ENCODE measurements at regions not wholly inside any gene's neighbourhood (a gene's known extent, or its start where the extent isn't known, plus 50 kb on each side); places are given as distances from the start of the nearest gene placed in this dataset.
"Not testable (repeated sequence)": the region's sequence is repeated elsewhere in the genome, so short reads cannot be mapped to it uniquely, and the experiment has no call there.

DNA sequence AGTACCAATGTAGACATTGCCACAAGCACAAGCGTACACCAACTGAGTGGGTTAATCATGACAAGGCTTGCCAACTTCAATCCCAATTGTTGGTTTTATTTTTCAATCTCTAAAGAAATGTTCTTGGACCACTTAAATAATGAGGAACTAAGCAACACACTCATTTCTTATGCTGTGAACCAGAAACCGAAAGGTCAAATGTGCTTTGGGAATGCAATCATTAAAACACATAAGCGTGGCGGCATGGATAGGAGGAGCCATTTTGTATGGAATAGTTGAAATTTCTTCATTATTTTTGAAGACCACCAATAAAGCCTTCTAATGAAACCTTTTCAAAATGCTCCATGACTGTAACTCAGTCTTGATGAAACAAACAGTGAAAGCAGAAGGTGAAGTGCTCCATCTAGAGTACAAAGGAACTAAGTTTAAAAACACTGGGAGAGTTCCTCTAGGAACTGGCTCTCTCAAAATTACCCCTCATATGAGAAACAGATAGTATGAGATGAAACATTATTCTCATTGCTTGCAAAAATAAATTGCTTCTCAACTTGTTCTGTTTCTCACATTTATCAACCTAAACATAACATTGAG, 113.2 kb upstream of the CHST9 start:
- H3K79me2 ChIP-seq (ENCODE audit: control insufficient read depth, insufficient read depth, low read length): no peaks in the 10 kb centered on the region
- POLR2A ChIA-PET: no interaction called here
- DNase-seq (ENCODE audit: low read depth, low spot score): no peak
- no peak overlapping the region for H3K27ac ChIP-seq (ENCODE audit: insufficient read depth, low read depth, low read length)
- H3K9ac ChIP-seq (replicated peaks; ENCODE audit: extremely low read depth, insufficient read depth, low read length): no peak overlapping the region
- H3K36me3 ChIP-seq (ENCODE audit: control insufficient read depth in 2 of 2, extremely low read depth in 1 of 2, insufficient read depth in 2 of 2, low read length in 2 of 2): no peaks in the 10 kb centered on the region
- H4K20me1 ChIP-seq (replicated peaks; ENCODE audit: control insufficient read depth, extremely low read depth, insufficient read depth, low read length): no peaks in the 10 kb centered on the region
- H3K4me1 ChIP-seq (ENCODE audit: control insufficient read depth, extremely low read depth, insufficient read depth, low read length): no peaks in the 10 kb centered on the region
- H3K4me3 ChIP-seq (replicated peaks in 1 of 3; ENCODE audit: insufficient read depth in 1 of 3, low read depth in 1 of 3, low read length in 3 of 3): no peak overlapping the region
- H3K9me3 ChIP-seq (replicated peaks; ENCODE audit: control insufficient read depth, insufficient read depth, low read length): peaks cover 4% of the 10 kb centered on the region
- H3K4me2 ChIP-seq (ENCODE audit: insufficient read depth, low read length): no peak overlapping the region
- intact Hi-C loops (cut with micrococcal nuclease): no loop called here
- H3K27me3 ChIP-seq (ENCODE audit: control insufficient read depth in 2 of 2, insufficient read depth in 2 of 2, low read length in 2 of 2): no peaks in the 10 kb centered on the region
- H3K9me1 ChIP-seq (replicated peaks; ENCODE audit: control insufficient read depth, extremely low read depth, insufficient read depth, low read length): no peaks in the 10 kb centered on the region
- CTCF ChIA-PET: no interaction called here
- dilution Hi-C loops (cut with MboI; ENCODE audit: extremely low pct_ligation_motif_present, low sequenced_read_pairs): no loop called here
- FAIRE-seq: no peak
- BruUV-seq (replicated peaks): no TSS peak
- TF ChIP-seq, protein P1, sequence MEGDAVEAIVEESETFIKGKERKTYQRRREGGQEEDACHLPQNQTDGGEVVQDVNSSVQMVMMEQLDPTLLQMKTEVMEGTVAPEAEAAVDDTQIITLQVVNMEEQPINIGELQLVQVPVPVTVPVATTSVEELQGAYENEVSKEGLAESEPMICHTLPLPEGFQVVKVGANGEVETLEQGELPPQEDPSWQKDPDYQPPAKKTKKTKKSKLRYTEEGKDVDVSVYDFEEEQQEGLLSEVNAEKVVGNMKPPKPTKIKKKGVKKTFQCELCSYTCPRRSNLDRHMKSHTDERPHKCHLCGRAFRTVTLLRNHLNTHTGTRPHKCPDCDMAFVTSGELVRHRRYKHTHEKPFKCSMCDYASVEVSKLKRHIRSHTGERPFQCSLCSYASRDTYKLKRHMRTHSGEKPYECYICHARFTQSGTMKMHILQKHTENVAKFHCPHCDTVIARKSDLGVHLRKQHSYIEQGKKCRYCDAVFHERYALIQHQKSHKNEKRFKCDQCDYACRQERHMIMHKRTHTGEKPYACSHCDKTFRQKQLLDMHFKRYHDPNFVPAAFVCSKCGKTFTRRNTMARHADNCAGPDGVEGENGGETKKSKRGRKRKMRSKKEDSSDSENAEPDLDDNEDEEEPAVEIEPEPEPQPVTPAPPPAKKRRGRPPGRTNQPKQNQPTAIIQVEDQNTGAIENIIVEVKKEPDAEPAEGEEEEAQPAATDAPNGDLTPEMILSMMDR (IDR thresholded peaks at IDR 0.05; ENCODE audit: extremely low read depth in 1 of 2, insufficient read depth in 1 of 2, low read depth in 1 of 2, low read length in 2 of 2): no peak
- no peak overlapping the region for H2AFZ ChIP-seq (ENCODE audit: low read depth, low read length)

DNA sequence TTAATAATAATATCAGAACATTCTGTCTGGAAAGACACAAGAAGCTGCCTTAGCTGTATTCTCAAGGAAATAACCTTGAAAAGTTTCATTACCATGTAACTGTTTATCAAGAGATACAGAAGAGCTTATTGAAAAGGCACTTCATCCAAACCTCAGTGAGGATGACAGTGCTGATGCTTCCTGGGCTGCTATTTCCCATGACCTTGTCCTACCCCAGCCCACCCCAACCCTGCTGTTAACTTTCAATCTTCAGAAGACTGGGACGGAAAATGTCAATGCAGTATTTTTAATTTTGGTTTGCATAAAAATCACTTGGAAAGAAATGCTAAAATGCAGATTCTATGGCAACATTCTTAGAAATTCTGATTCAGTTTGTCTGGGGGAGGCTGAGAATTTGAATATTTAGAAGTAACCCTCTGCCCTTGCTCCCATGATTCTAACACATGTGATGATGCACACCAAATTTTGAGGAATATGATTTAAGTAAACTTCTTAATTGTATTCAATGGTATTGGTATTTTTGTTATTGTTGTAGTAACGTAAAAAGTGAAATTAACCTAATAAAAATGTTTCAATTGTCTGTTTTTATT, 101.0 kb upstream of the CHST9 start:
- H3K79me2 ChIP-seq (ENCODE audit: control insufficient read depth, insufficient read depth, low read length); H3K27me3 ChIP-seq (ENCODE audit: control insufficient read depth in 2 of 2, insufficient read depth in 2 of 2, low read length in 2 of 2); H3K36me3 ChIP-seq (ENCODE audit: control insufficient read depth in 2 of 2, extremely low read depth in 1 of 2, insufficient read depth in 2 of 2, low read length in 2 of 2); H2AFZ ChIP-seq (ENCODE audit: low read depth, low read length); H3K9me1 ChIP-seq (replicated peaks; ENCODE audit: control insufficient read depth, extremely low read depth, insufficient read depth, low read length); H3K27ac ChIP-seq (ENCODE audit: insufficient read depth, low read depth, low read length); CTCF ChIA-PET; H3K4me2 ChIP-seq (ENCODE audit: insufficient read depth, low read length); H3K9me3 ChIP-seq (replicated peaks; ENCODE audit: control insufficient read depth, insufficient read depth, low read length); DNase-seq (ENCODE audit: low read depth, low spot score); POLR2A ChIA-PET; H3K9ac ChIP-seq (replicated peaks; ENCODE audit: extremely low read depth, insufficient read depth, low read length); H3K4me3 ChIP-seq (replicated peaks in 1 of 3; ENCODE audit: insufficient read depth in 1 of 3, low read depth in 1 of 3, low read length in 3 of 3); H3K4me1 ChIP-seq (ENCODE audit: control insufficient read depth, extremely low read depth, insufficient read depth, low read length); dilution Hi-C loops (cut with MboI; ENCODE audit: extremely low pct_ligation_motif_present, low sequenced_read_pairs); intact Hi-C loops (cut with micrococcal nuclease); BruUV-seq (replicated peaks); H4K20me1 ChIP-seq (replicated peaks; ENCODE audit: control insufficient read depth, extremely low read depth, insufficient read depth, low read length): not testable (repeated sequence)
- FAIRE-seq: peak; percentile 44
